Small intestine (tissue), 7 donors: ENCODE measurements at regions not wholly inside any gene's neighbourhood (a gene's known extent, or its start where the extent isn't known, plus 50 kb on each side); places are given as distances from the start of the nearest gene placed in this dataset.
A peak's percentile ranks its signal among the peaks of the same experiment; 100 is the strongest.

Experiments
- DNase-seq, 2 donors: peaks; one replicate each; pipeline versions ENCODE4 v3.0.0 to v3.0.0-alpha.2; 2013
- FAIRE-seq: peaks from 2 replicates; lab custom pipeline; 2012; peaks lifted over from hg19 to GRCh38; lab: Jason Lieb, UNC
- H3K27ac ChIP-seq, 3 donors: one replicate each; pipeline ENCODE4 v1.5.1; 2013; ENCODE audit warnings: low read length in 2 of 3, mild to moderate bottlenecking in 2 of 3, control low read depth in 1 of 3, inconsistent platforms in 1 of 3, low read depth in 1 of 3, moderate library complexity in 1 of 3
- H3K27me3 ChIP-seq, 3 donors: one replicate each; pipeline ENCODE4 v1.6.1; 2013; ENCODE audit warnings: low read length in 3 of 3, inconsistent platforms in 1 of 3; ENCODE audit not compliant: control insufficient read depth in 3 of 3, insufficient read depth in 3 of 3
- H3K36me3 ChIP-seq, 3 donors: one replicate each; pipeline ENCODE4 v1.6.1; 2013; ENCODE audit warnings: low read length in 3 of 3, inconsistent platforms in 1 of 3, low read depth in 1 of 3, mild to moderate bottlenecking in 1 of 3, moderate library complexity in 1 of 3; ENCODE audit not compliant: control insufficient read depth in 3 of 3, insufficient read depth in 2 of 3
- H3K4me1 ChIP-seq, 3 donors: one replicate each; pipeline ENCODE4 v1.6.1; 2013; ENCODE audit warnings: low read length in 2 of 3, inconsistent platforms in 1 of 3, low read depth in 1 of 3, mild to moderate bottlenecking in 1 of 3, moderate library complexity in 1 of 3; ENCODE audit not compliant: control insufficient read depth in 3 of 3, insufficient read depth in 2 of 3
- H3K4me3 ChIP-seq, 3 donors: one replicate each; pipeline ENCODE4 v1.5.1; 2013; ENCODE audit warnings: low read length in 3 of 3, control low read depth in 1 of 3, inconsistent platforms in 1 of 3, low read depth in 1 of 3, mild to moderate bottlenecking in 1 of 3, moderate library complexity in 1 of 3
- H3K9me3 ChIP-seq, 2 donors: one replicate each; pipeline ENCODE4 v1.6.1; 2013; ENCODE audit warnings: low read depth in 1 of 2, low read length in 1 of 2; ENCODE audit not compliant: control insufficient read depth in 2 of 2, insufficient read depth in 1 of 2
- WGBS, 3 donors: extraction: QIAGEN DNeasy Blood & Tissue Kit; methylation state at CpG; one replicate each; pipeline ENCODE4 v1.1.7; 2013; 5-methylcytosine and 5-hydroxymethylcytosine counted together
- donor health status: healthy with polysubstance abuse.
- donor health status: control.
- donor health status: control.
- donor health status: Bipolar disorder and iron deficiency.
- donor health status: healthy.

- FAIRE-seq, result no peak
- H3K27ac ChIP-seq, result no peak overlapping the region
- H3K4me3 ChIP-seq, result no peak overlapping the region
- DNase-seq, result no peak
- no peaks in the 10 kb centered on the region for H3K9me3 ChIP-seq
- no peaks in the 10 kb centered on the region for H3K36me3 ChIP-seq
- H3K27me3 ChIP-seq, result peaks cover 0 to 4% (median 0%) of the 10 kb centered on the region in 3 donors
- WGBS, 3 donors, result 78 to 82% (median 80%) methylated on average over 7 of the region's 7 CpGs
- no peaks in the 10 kb centered on the region for H3K4me1 ChIP-seq
Observed at GRCh38 chr9:90128587-90129190, 513.9 kb downstream of the DIRAS2 start.

GRCh38 chr9:90129446-90129845 is 513.2 kb downstream of the DIRAS2 start:
- H3K9me3 ChIP-seq, result no peaks in the 10 kb centered on the region
- H3K4me3 ChIP-seq, result no peak overlapping the region
- DNase-seq (no peak), FAIRE-seq (no peak)
- no peaks in the 10 kb centered on the region for H3K4me1 ChIP-seq
- no peaks in the 10 kb centered on the region for H3K36me3 ChIP-seq
- WGBS, 3 donors, result 78 to 87% (median 80%) methylated on average over 4 of the region's 4 CpGs
- no peak overlapping the region for H3K27ac ChIP-seq
- peaks cover 0 to 4% (median 0%) of the 10 kb centered on the region in 3 donors for H3K27me3 ChIP-seq

- Histone ChIP-seq H3K27ac (no peak overlapping the region), H3K4me1 (no peaks in the 10 kb centered on the region), H3K4me3 (no peak overlapping the region), H3K9me3 (no peaks in the 10 kb centered on the region), H3K36me3 (no peaks in the 10 kb centered on the region), H3K27me3 (peaks cover 0 to 4% (median 0%) of the 10 kb centered on the region in 3 donors)
- no peak for FAIRE-seq
- DNase-seq, result no peak
- 67 to 78% (median 69%) methylated on average over 7 of the region's 7 CpGs for WGBS, 3 donors
Observed at GRCh38 chr9:90131568-90131967, 511.1 kb downstream of the DIRAS2 start.

- Histone ChIP-seq H3K27me3 (peaks cover 0 to 4% (median 0%) of the 10 kb centered on the region in 3 donors), H3K4me3 (no peak overlapping the region), H3K9me3 (no peaks in the 10 kb centered on the region), H3K4me1 (no peaks in the 10 kb centered on the region), H3K27ac (no peak overlapping the region), H3K36me3 (no peaks in the 10 kb centered on the region)
- no peak for FAIRE-seq
- DNase-seq, result no peak
Observed at GRCh38 chr9:90132866-90133265, 509.8 kb downstream of the DIRAS2 start.

GRCh38 chr9:90137801-90138200 is 504.8 kb downstream of the DIRAS2 start:
- H3K9me3 ChIP-seq, result no peaks in the 10 kb centered on the region
- H3K36me3 ChIP-seq, result no peaks in the 10 kb centered on the region
- H3K4me3 ChIP-seq, result no peak overlapping the region
- no peak overlapping the region for H3K27ac ChIP-seq
- no peaks in the 10 kb centered on the region for H3K4me1 ChIP-seq
- FAIRE-seq (no peak), DNase-seq (no peak)
- H3K27me3 ChIP-seq, result peaks cover 0 to 2% (median 0%) of the 10 kb centered on the region in 3 donors
- 57 to 62% (median 60%) methylated on average over 1 of the region's 1 CpG for WGBS, 3 donors

- Histone ChIP-seq H3K9me3 (no peaks in the 10 kb centered on the region), H3K36me3 (no peaks in the 10 kb centered on the region), H3K27me3 (peaks cover 0 to 2% (median 0%) of the 10 kb centered on the region in 3 donors), H3K4me3 (no peak overlapping the region), H3K27ac (no peak overlapping the region), H3K4me1 (no peaks in the 10 kb centered on the region)
- DNase-seq (no peak), FAIRE-seq (no peak)
- 62 to 77% (median 74%) methylated on average over 6 to 7 of the region's 7 CpGs for WGBS, 3 donors
Observed at GRCh38 chr9:90140131-90140818, 502.3 kb downstream of the DIRAS2 start.

- H3K27me3 ChIP-seq, result peaks cover 0 to 2% (median 0%) of the 10 kb centered on the region in 3 donors
- peak; percentile 97 for FAIRE-seq
- no peak overlapping the region for H3K4me3 ChIP-seq
- WGBS, 3 donors, result 33 to 34% (median 33%) methylated on average over 5 of the region's 5 CpGs
- no peaks in the 10 kb centered on the region for H3K9me3 ChIP-seq
- no peaks in the 10 kb centered on the region for H3K36me3 ChIP-seq
- H3K27ac ChIP-seq, result no peak overlapping the region
- no peaks in the 10 kb centered on the region for H3K4me1 ChIP-seq
- peak; percentile 42 to 45 for DNase-seq
Observed at GRCh38 chr9:90141723-90142122, 500.9 kb downstream of the DIRAS2 start.

- no peaks in the 10 kb centered on the region for H3K4me1 ChIP-seq
- H3K27me3 ChIP-seq, result peaks cover 0 to 2% (median 0%) of the 10 kb centered on the region in 3 donors
- H3K4me3 ChIP-seq, result no peak overlapping the region
- no peaks in the 10 kb centered on the region for H3K36me3 ChIP-seq
- no peaks in the 10 kb centered on the region for H3K9me3 ChIP-seq
- DNase-seq, result peak; percentile 79
- no peak for FAIRE-seq
- 8 to 16% (median 11%) methylated on average over 5 of the region's 5 CpGs for WGBS, 3 donors
- no peak overlapping the region for H3K27ac ChIP-seq
Observed at GRCh38 chr9:90142580-90142979, 500.0 kb downstream of the DIRAS2 start.
